MM.1S (cell line): ENCODE measurements at regions not wholly inside any gene's neighbourhood (a gene's known extent, or its start where the extent isn't known, plus 50 kb on each side); places are given as distances from the start of the nearest gene placed in this dataset.
"Not testable (repeated sequence)": the region's sequence is repeated elsewhere in the genome, so short reads cannot be mapped to it uniquely, and the experiment has no call there.

ENCODE experiments used
- DNase-seq: peaks from one replicate; pipeline ENCODE4 v3.0.0-alpha.2; 2015
- H2AFZ ChIP-seq: fragments of 300-600 bp; sonication (generic); 2 replicates; pipeline ENCODE4 v1.6.0; 2016; ENCODE audit warnings: antibody characterized with exemption, low read length
- H3F3A ChIP-seq: fragments of 300-600 bp; sonication (generic); 2 replicates; pipeline ENCODE4 v1.6.1; 2016; ENCODE audit warnings: mild to moderate bottlenecking, antibody characterized with exemption, low read length, moderate library complexity, mixed read lengths; ENCODE audit not compliant: insufficient read depth
- H3K27ac ChIP-seq: fragments of 300-600 bp; sonication (generic); 2 replicates; pipeline ENCODE4 v1.5.1; 2016; ENCODE audit warnings: mild to moderate bottlenecking, low read length
- H3K27me3 ChIP-seq: fragments of 300-600 bp; sonication (generic); replicated peaks from 2 replicates; pipeline ENCODE4 v1.6.0; 2016; ENCODE audit warnings: low read length; ENCODE audit not compliant: insufficient read depth
- H3K36me3 ChIP-seq: fragments of 300-600 bp; sonication (generic); replicated peaks from 2 replicates; pipeline ENCODE4 v1.6.1; 2016; ENCODE audit warnings: mild to moderate bottlenecking, low read length, mixed read lengths; ENCODE audit not compliant: insufficient read depth
- H3K4me1 ChIP-seq: fragments of 300-600 bp; sonication (generic); 2 replicates; pipeline ENCODE4 v1.6.1; 2016; ENCODE audit warnings: low read length, mixed read lengths
- H3K4me2 ChIP-seq: fragments of 300-600 bp; sonication (generic); 2 replicates; pipeline ENCODE4 v1.6.0; 2016; ENCODE audit warnings: low read depth, low read length
- H3K4me3 ChIP-seq: fragments of 300-600 bp; sonication (generic); 2 replicates; pipeline ENCODE4 v1.5.1; 2016; ENCODE audit warnings: low read length, mixed read lengths
- H3K79me2 ChIP-seq: fragments of 300-600 bp; sonication (generic); 2 replicates; pipeline ENCODE4 v1.6.1; 2016; ENCODE audit warnings: mixed run types, low read length, mixed read lengths
- H3K9ac ChIP-seq: fragments of 300-600 bp; sonication (generic); 2 replicates; pipeline ENCODE4 v1.6.1; 2016; ENCODE audit warnings: low read length, mixed read lengths
- H3K9me2 ChIP-seq: fragments of 300-600 bp; sonication (generic); replicated peaks from 2 replicates; pipeline ENCODE4 v1.6.1; 2016; ENCODE audit warnings: mild to moderate bottlenecking, low read length, mixed read lengths; ENCODE audit not compliant: insufficient read depth
- H3K9me3 ChIP-seq: fragments of 300-600 bp; sonication (generic); replicated peaks from 2 replicates; pipeline ENCODE4 v1.6.1; 2016; ENCODE audit warnings: mild to moderate bottlenecking, low read length, mixed read lengths; ENCODE audit not compliant: insufficient read depth
- H4K20me1 ChIP-seq: fragments of 300-600 bp; sonication (generic); 2 replicates; pipeline ENCODE4 v1.6.1; 2016; ENCODE audit warnings: mild to moderate bottlenecking, low read length, moderate library complexity, mixed read lengths; ENCODE audit not compliant: insufficient read depth
- CTCF ChIP-seq: fragments of 300-600 bp; sonication (generic); IDR thresholded peaks from 2 replicates; pipeline ENCODE4 v1.5.1; 2016; ENCODE audit warnings: antibody characterized with exemption, low read length, mixed read lengths
- EZH2 ChIP-seq: fragments of 300-600 bp; sonication (generic); optimal IDR thresholded peaks from 2 replicates; pipeline ENCODE3; 2017; ENCODE audit warnings: low read depth, mild to moderate bottlenecking, antibody characterized with exemption, low read length, mixed read lengths
- EZH2phosphoT487 ChIP-seq: fragments of 300-600 bp; sonication (generic); IDR thresholded peaks from 2 replicates; pipeline ENCODE4 v1.6.1; 2018; ENCODE audit warnings: antibody characterized with exemption, low read length

DNA sequence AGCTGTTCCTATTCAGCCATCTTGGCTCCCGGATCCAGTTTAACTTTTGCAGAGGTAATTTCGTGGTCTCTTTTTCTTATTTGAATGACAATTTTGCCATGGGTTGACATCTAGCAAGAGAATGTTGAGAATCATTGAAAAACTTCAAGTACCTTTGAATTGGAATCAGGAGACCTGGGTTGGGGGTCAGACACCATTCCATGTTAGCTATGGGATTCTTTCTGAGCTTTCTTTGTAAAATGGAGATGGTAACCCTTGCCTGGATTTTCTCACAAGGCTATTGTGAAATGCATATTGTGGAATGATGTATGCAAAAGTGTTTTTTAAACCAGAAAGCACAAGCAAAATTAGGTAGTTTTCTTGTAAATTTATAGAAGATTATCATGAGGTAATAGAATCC lies 79.1 kb upstream of the HAND2 start:
- no peak overlapping the region for H3K4me2 ChIP-seq
- H2AFZ ChIP-seq: no peak overlapping the region
- H3K4me3 ChIP-seq: no peak overlapping the region

DNA sequence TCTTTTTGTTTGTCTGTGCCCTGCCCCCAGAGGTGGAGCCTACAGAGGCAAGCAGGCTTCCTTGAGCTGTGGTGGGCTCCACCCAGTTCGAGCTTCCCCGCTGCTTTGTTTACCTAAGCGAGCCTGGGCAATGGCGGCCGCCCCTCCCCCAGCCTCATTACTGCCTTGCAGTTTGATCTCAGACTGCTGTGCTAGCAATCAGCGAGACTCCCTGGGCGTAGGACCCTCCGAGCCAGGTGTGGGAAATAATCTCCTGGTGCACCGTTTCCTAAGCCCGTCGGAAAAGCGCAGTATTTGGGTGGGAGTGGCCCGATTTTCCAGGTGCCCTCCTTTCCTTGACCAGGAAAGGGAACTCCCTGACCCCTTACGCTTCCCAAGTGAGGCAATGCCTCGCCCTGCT lies 78.6 kb upstream of the HAND2 start:
- H3K4me2 ChIP-seq, H3K4me3 ChIP-seq, H3K9ac ChIP-seq: not testable (repeated sequence)

More for the DNA sequence above, 79.1 kb upstream of the HAND2 start:
- no peaks in the 10 kb centered on the region for H3F3A ChIP-seq
- TF ChIP-seq CTCF (no peak), EZH2 (no peak), EZH2phosphoT487 (no peak)
- H3K36me3 ChIP-seq: no peaks in the 10 kb centered on the region
- H3K9me2 ChIP-seq: no peaks in the 10 kb centered on the region
- no peaks in the 10 kb centered on the region for H3K27me3 ChIP-seq
- H3K9ac ChIP-seq: no peak overlapping the region
- H3K9me3 ChIP-seq: no peaks in the 10 kb centered on the region
- no peaks in the 10 kb centered on the region for H4K20me1 ChIP-seq
- H3K79me2 ChIP-seq: no peaks in the 10 kb centered on the region
- H3K4me1 ChIP-seq: no peaks in the 10 kb centered on the region
- no peak for DNase-seq
- H3K27ac ChIP-seq: no peak overlapping the region

DNA sequence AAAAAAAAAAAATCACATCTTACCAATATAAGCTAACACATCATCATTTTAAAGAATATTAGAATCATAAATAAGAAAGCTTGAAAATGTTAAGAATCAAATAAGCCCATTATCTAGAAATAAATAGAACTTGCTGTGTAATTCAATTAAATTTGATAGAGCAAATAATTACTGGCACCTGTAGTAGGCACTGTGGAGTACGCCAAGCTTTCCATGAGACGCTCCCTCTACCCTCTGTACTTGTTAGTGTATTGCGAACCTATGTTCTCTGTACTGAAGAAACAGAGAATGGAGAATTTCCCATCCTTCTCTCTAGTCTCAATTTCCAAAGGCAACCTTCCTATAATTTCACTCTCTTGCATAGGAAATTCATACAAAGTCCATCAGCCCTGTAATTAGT lies 61.7 kb upstream of the HAND2 start:
- H3K27ac ChIP-seq: no peak overlapping the region
- H3K79me2 ChIP-seq: no peaks in the 10 kb centered on the region
- H3K4me3 ChIP-seq: no peak overlapping the region
- H2AFZ ChIP-seq: no peak overlapping the region
- no peaks in the 10 kb centered on the region for H3F3A ChIP-seq
- no peak overlapping the region for H3K9ac ChIP-seq
- H3K4me2 ChIP-seq: no peak overlapping the region
- no peak for TF ChIP-seq CTCF
- TF ChIP-seq EZH2phosphoT487: no peak
- no peak for TF ChIP-seq EZH2
- DNase-seq: no peak
- H3K36me3 ChIP-seq: no peaks in the 10 kb centered on the region
- H3K4me1 ChIP-seq: no peaks in the 10 kb centered on the region
- no peaks in the 10 kb centered on the region for H4K20me1 ChIP-seq
- H3K27me3 ChIP-seq: no peaks in the 10 kb centered on the region
- no peaks in the 10 kb centered on the region for H3K9me3 ChIP-seq
- H3K9me2 ChIP-seq: no peaks in the 10 kb centered on the region

More for the DNA sequence above, 78.6 kb upstream of the HAND2 start:
- H3K9me2 ChIP-seq, H4K20me1 ChIP-seq, H3K36me3 ChIP-seq, H3K79me2 ChIP-seq, DNase-seq, H3F3A ChIP-seq, H3K27ac ChIP-seq, H3K9me3 ChIP-seq, H2AFZ ChIP-seq, H3K27me3 ChIP-seq, H3K4me1 ChIP-seq: not testable (repeated sequence)

GRCh38 chr4:173590697-173591096 lies 60.7 kb upstream of the HAND2 start:
- H3K27me3 ChIP-seq: no peaks in the 10 kb centered on the region
- H3F3A ChIP-seq: no peaks in the 10 kb centered on the region
- H3K4me1 ChIP-seq: no peaks in the 10 kb centered on the region
- H2AFZ ChIP-seq: no peak overlapping the region
- no peaks in the 10 kb centered on the region for H4K20me1 ChIP-seq
- no peaks in the 10 kb centered on the region for H3K9me2 ChIP-seq
- no peak for DNase-seq
- H3K36me3 ChIP-seq: no peaks in the 10 kb centered on the region
- no peak overlapping the region for H3K4me3 ChIP-seq
- no peak overlapping the region for H3K27ac ChIP-seq
- TF ChIP-seq CTCF: no peak
- TF ChIP-seq EZH2: no peak
- TF ChIP-seq EZH2phosphoT487: no peak
- H3K9ac ChIP-seq: no peak overlapping the region
- no peaks in the 10 kb centered on the region for H3K79me2 ChIP-seq
- H3K9me3 ChIP-seq: no peaks in the 10 kb centered on the region
- H3K4me2 ChIP-seq: no peak overlapping the region
